SIG-M5 treated with dmso at 0.1 percent for 504 hours (cell line): ENCODE measurements at regions not wholly inside any gene's neighbourhood (a gene's known extent, or its start where the extent isn't known, plus 50 kb on each side); places are given as distances from the start of the nearest gene placed in this dataset.

ENCODE experiments used
- DNase-seq: peaks from one replicate; lab custom pipeline; 2025; ENCODE audit not compliant: unreplicated experiment; lab: John Stamatoyannopoulos, UW

GRCh38 chr1:209402697-209403096 is 180.8 kb upstream of the CAMK1G start:
- DNase-seq: no peak

- DNase-seq: no peak
Observed at GRCh38 chr1:209403921-209404320, 179.6 kb upstream of the CAMK1G start.

GRCh38 chr1:209404577-209404976 is 178.9 kb upstream of the CAMK1G start:
- no peak for DNase-seq

GRCh38 chr1:209405183-209405814 is 178.2 kb upstream of the CAMK1G start:
- peak; percentile 6 for DNase-seq

DNA sequence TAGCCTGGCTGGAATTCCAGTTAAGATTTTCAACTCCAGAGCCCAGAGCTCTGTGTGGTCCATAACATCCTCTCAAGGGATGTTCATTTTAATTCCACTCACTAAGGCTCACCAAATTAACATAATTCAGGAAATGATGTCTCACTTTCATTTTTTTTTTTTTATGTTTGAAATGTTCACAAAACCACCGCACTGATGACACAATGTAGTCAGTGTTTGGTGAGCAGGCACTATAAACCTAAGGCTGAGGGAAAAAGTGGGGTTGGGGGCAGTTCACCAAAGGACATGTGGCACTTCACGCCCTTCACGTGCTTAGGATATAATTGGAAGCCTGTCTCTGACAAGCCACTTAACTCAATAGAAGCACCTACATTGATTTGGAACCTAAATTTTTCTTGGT is 177.3 kb upstream of the CAMK1G start:
- no peak for DNase-seq

DNA sequence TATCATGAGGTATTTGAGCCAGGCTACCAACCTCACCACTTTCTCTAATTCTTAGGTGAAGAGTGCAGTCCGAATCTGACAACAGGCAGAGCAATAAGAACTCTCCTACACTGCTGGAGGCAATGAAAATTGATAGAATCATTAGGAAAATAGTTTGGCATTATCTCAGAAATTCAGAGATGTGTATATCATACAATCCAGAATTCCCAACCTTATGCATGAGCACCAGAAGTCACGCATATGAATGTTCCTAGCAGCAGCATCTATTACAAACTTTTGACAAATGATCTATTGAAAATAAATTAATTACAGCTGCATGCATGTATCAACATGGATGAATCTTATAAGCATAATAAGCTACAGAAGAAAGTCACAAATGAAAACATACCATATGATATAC is 176.9 kb upstream of the CAMK1G start:
- DNase-seq: no peak

DNA sequence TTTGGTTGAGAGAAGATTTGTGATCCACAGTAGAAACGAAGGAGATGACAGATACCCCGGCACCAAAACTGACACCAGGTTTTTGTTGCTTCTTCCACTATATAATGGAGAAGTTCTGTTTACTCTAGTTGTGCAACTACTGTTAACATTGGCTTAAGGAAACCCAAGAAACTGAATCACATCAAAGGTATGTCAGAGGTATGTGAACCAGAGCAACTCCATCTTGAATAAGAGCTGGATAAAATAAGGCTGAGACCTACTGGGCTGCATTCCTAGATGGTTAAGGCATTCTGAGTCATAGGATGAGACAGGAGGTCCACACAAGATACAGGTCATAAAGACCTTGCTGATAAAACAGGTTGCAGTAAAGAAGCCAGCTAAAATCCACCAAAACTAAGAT is 173.7 kb upstream of the CAMK1G start:
- DNase-seq: peak; percentile 6

DNA sequence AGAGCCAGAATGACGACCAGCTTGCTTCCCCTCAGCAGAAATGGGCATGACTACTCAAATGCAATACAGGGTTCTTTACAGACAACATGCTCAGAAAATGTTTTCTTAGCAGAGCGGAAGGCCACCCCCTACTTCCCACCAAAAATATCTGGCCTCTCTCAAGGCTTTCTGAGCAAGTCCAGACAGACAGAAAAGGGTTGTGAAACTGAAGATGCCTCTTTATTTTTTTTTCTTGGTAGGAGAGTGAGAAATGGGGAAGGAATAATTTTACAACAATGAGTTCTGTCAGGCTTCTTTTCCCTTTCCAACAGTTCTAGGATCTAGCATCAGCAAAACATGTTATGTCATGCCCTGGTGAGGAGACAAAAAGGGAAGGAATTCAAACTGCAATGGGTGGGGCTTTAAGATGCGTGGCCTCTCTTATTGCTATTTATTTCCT is 172.0 kb upstream of the CAMK1G start:
- peak; percentile 94 for DNase-seq

DNA sequence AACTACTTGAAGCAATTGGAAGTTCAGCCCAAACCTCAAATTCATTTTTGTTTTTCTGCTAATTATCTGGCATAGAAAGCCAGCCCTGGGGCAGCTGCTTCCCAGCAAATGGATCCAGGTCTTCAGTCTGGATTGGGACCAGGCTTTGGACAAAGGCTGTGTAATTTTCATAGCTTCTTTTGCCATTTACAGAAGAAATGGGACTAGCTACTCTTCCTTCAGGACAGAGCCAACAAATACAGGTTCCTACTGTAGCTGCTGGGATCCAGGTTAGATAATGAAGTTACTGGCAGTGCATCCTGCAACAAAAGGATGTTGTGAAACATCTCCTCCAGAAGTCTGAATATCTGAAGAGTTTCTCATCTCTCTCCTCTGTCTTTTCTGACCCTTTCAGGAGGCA is 171.5 kb upstream of the CAMK1G start:
- no peak for DNase-seq

GRCh38 chr1:209412566-209412965 is 170.9 kb upstream of the CAMK1G start:
- DNase-seq: no peak

- DNase-seq: no peak
Observed at GRCh38 chr1:209413062-209413461, 170.5 kb upstream of the CAMK1G start.

DNA sequence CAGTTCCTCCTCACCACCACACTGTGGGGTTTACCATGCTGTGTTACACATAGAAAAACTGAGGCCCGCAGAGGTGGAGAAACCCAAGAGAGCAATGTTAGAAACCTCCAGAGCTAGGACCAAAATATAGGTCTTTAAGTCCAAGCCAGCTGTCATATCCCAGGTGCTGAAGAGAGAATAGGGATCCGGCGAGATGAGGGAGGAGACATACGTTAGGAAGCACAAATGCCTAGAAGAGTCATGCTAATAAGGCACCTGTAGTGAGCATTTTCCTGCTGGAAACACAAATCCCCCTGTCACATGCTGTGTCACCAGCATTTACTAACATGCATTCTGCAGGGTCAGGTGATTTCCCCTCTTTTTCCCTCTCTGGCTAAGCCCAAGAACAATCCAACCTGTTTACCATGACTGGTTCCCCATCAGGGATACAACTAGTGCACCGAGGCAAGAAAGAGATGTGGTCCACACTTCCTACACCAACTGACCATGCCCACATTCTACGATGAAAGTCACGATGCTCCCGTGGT is 168.6 kb upstream of the CAMK1G start:
- DNase-seq: no peak

DNA sequence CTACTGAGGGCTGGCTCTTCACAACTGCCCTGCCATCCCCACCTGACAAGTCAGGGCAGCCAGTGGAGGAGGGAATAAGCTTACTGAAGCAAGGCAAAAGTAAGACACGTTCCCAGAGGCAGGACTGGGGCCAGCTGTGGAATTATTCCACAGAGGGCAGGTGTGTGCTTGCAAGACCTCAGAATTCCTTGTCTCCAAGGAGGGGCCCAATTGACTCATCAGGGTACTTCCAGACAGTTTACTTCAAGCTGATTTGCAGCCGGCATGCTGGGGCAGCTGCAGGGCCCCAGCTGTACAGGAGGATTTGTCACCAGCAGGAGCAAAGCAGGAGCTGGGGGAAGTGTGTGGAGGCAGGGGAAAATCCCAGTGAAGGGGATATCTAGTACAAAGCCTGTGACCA is 167.5 kb upstream of the CAMK1G start:
- no peak for DNase-seq

- DNase-seq: no peak
Observed at GRCh38 chr1:209416716-209417115, 166.8 kb upstream of the CAMK1G start.

- no peak for DNase-seq
Observed at GRCh38 chr1:209417761-209418160, 165.8 kb upstream of the CAMK1G start.

GRCh38 chr1:209420276-209420675 is 163.2 kb upstream of the CAMK1G start:
- DNase-seq: no peak

DNA sequence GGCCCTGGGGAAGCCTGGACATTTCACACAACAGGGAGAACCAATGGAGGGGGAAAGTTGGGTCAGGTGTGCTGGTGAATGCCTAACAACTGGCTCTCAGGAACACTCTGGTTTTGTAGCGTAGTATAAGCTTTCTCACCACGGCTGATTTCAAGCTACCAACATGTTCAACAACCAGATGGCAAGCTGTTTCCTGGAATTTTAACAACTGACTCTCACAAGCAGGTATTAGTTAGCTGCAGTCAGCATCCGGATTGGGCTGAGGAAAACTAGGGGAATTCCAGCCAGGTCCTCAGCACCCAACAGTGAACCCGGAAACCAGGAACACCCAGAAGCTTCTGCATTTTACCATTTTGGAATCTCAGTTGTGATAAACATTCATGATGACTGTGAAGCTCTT is 162.3 kb upstream of the CAMK1G start:
- DNase-seq: no peak

DNA sequence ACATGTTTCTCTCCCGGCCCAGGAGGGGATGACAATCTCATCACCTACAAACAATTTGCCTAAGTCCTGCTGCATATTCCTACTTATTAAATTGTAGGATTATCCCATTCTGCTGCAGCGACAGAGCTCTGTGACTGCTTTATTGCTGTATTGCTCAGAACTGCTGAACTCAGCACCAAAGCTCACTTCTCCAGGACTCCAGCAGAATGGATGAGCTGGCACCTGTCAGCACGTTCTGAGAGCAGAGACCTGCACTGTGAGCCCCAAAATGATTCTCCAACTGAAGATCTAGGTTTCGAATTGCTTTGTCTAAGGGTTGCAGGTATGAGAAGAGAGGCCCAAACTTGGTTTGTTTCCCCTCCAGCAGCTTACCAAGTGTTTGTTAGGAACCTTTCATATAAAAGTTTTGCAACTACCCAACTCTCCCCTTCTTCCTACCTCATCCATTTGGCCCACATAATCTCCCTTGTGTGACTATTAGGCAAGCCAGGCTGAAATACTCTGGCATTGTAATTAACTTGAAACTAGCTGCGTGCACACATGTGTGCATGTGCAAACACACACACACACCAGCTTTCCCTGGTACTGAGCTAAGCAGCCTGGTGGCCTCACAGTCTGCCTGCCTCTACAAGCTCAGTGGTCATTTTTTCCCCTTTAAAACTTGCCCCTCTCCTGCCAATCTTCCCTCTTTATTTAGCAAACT is 161.4 kb upstream of the CAMK1G start:
- no peak for DNase-seq

- no peak for DNase-seq
Observed at GRCh38 chr1:209425959-209426358, 157.6 kb upstream of the CAMK1G start.

GRCh38 chr1:209427277-209427676 is 156.2 kb upstream of the CAMK1G start:
- no peak for DNase-seq

GRCh38 chr1:209427811-209428210 is 155.7 kb upstream of the CAMK1G start:
- no peak for DNase-seq

DNA sequence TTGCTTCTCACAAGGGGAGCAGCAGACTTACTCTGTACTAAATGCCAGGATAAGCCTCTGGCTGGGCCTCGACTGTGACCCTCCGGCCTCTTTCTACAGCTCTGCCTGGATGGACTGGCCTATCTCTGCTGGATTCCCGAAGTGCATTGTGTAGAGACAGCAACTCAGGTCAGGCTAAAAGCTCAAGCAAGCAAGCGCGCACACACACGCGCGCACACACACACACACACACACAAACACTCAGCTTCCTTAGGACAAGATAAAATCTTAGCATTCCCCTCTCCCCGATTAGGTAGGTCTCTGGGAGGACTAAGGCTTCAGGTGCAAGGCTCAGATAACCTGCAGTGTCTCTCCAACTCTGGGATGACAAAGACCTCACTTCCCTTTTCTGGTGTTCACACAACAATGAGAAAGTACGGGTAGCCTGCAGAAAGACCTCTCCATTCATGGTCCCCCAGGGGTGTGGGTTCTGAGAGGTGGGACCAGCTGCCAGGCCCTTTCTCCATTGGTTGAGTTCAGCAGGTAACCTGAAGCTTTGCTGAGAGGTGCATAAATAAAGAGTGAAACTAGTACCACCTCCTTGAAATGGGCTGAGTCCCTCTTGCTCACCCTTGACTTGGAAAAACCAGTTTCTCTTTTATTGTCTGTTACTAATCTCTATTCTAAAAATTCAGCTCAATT is 155.1 kb upstream of the CAMK1G start:
- peak; percentile 27 for DNase-seq
